SK-N-SH treated with all-trans-retinoic acid at 6 μM for 48 hours (cell line): ENCODE measurements at regions not wholly inside any gene's neighbourhood (a gene's known extent, or its start where the extent isn't known, plus 50 kb on each side); places are given as distances from the start of the nearest gene placed in this dataset.

ENCODE experiments used
- CSDC2 ChIP-seq: fragments of 250-450 bp; sonication (Bioruptor Pico); IDR thresholded peaks from 2 replicates; pipeline ENCODE4 v1.5.0; 2020; ENCODE audit warnings: mild to moderate bottlenecking, moderate library complexity
- RARB ChIP-seq: fragments of 250-450 bp; sonication (Bioruptor Pico); IDR thresholded peaks from 2 replicates; pipeline ENCODE4 v1.8.0; 2021; ENCODE audit warnings: mild to moderate bottlenecking, moderate library complexity
- ZC3H10 ChIP-seq: fragments of 250-450 bp; sonication (Bioruptor Pico); IDR thresholded peaks from 2 replicates; pipeline ENCODE4 v1.5.1; 2021; ENCODE audit warnings: mild to moderate bottlenecking, moderate library complexity
- ZFP3 ChIP-seq: fragments of 250-450 bp; sonication (Bioruptor Pico); IDR thresholded peaks from 2 replicates; pipeline ENCODE4 v1.5.0; 2020; ENCODE audit warnings: mild to moderate bottlenecking, moderate library complexity
- ZNF565 ChIP-seq: fragments of 450-650 bp; formaldehyde crosslinking; conservative IDR thresholded peaks from 2 replicates; pipeline ENCODE4 v1.5.0; 2020; ENCODE audit warnings: low read depth, mild to moderate bottlenecking, moderate library complexity
- ZNF8 ChIP-seq: fragments of 450-650 bp; formaldehyde crosslinking; IDR thresholded peaks from 2 replicates; pipeline ENCODE4 v1.5.0; 2020; ENCODE audit warnings: mild to moderate bottlenecking, moderate library complexity
- TF ChIP-seq, protein P1 (sequence below): fragments of 250-450 bp; sonication (Bioruptor Pico); IDR thresholded peaks from 2 replicates; pipeline ENCODE4 v1.5.1; 2020; ENCODE audit warnings: low read depth, mild to moderate bottlenecking, moderate library complexity

DNA sequence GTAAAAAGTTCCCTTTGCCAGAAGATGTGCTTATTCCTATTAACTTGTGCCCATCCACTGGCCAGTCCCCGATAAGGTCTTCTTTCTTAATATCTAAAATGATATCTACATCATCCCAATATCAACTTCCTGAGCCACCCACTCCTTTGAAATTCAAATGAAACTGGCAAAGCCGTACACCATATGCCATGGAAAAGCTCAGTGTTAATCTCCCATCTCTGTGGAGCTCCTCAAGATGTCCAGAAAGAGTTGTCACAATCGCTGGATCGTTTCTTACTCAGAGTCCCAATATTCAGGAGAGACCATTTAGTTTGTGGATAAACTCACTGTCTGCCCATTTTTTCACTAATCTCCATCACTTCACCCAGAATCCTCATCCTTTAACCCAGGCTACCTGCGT is 420.7 kb downstream of the NPIPA8 start:
- no peak for TF ChIP-seq RARB (CRISPR knock-in tag)
- TF ChIP-seq ZC3H10: no peak
- no peak for TF ChIP-seq ZNF565
- no peak for TF ChIP-seq CSDC2 (CRISPR knock-in tag)
- TF ChIP-seq ZFP3: no peak
- TF ChIP-seq, protein P1, sequence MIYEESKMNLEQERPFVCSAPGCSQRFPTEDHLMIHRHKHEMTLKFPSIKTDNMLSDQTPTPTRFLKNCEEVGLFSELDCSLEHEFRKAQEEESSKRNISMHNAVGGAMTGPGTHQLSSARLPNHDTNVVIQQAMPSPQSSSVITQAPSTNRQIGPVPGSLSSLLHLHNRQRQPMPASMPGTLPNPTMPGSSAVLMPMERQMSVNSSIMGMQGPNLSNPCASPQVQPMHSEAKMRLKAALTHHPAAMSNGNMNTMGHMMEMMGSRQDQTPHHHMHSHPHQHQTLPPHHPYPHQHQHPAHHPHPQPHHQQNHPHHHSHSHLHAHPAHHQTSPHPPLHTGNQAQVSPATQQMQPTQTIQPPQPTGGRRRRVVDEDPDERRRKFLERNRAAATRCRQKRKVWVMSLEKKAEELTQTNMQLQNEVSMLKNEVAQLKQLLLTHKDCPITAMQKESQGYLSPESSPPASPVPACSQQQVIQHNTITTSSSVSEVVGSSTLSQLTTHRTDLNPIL (CRISPR knock-in tag): no peak
- TF ChIP-seq ZNF8 (CRISPR knock-in tag): no peak
